Natural killer cell (primary cell): ENCODE measurements at regions not wholly inside any gene's neighbourhood (a gene's known extent, or its start where the extent isn't known, plus 50 kb on each side); places are given as distances from the start of the nearest gene placed in this dataset.

Experiments used
- ATAC-seq, 3 donors: fragments of 150-1000 bp in 2 of 3; fragments of 200-7000 bp in 1 of 3; cut with Tn5 transposase; 1 replicate in 1 of 3; 2 replicates in 2 of 3; pipeline ENCODE4 v1.10.0; 2021; ENCODE audit warnings: mild to moderate bottlenecking in 2 of 3, moderate library complexity in 2 of 3
- DNase-seq, 2 donors: peaks; one replicate each; pipeline versions ENCODE4 v3.0.0 to v3.0.0-alpha.2; 2013 to 2021; ENCODE audit warnings: mixed read lengths in 1 of 2
- H3K27ac ChIP-seq: one replicate; pipeline ENCODE4 v1.5.1; 2013; ENCODE audit warnings: mild to moderate bottlenecking, low read length
- H3K27me3 ChIP-seq: one replicate; pipeline ENCODE4 v1.6.1; 2013; ENCODE audit warnings: low read length; ENCODE audit not compliant: control insufficient read depth, insufficient read depth
- H3K36me3 ChIP-seq: one replicate; pipeline ENCODE4 v1.6.1; 2013; ENCODE audit warnings: low read length; ENCODE audit not compliant: control insufficient read depth, insufficient read depth
- H3K4me1 ChIP-seq: one replicate; pipeline ENCODE4 v1.6.1; 2013; ENCODE audit warnings: low read length; ENCODE audit not compliant: control insufficient read depth, insufficient read depth
- H3K4me3 ChIP-seq: one replicate; pipeline ENCODE4 v1.5.1; 2013; ENCODE audit warnings: low read length
- H3K9me3 ChIP-seq: one replicate; pipeline ENCODE4 v1.6.1; 2013; ENCODE audit warnings: low read length; ENCODE audit not compliant: control insufficient read depth, insufficient read depth
- H3K27ac Mint-ChIP-seq, 2 donors: one replicate each; pipeline ENCODE4 v1.8.0; 2022; ENCODE audit warnings: mild to moderate bottlenecking in 2 of 2, mixed read lengths in 2 of 2, moderate library complexity in 1 of 2
- H3K27me3 Mint-ChIP-seq, 2 donors: one replicate each; pipeline ENCODE4 v1.8.0; 2022; ENCODE audit warnings: low read depth in 2 of 2, mixed read lengths in 2 of 2
- H3K36me3 Mint-ChIP-seq: one replicate; pipeline ENCODE4 v1.8.0; 2022; ENCODE audit warnings: mixed read lengths
- H3K4me1 Mint-ChIP-seq, 2 donors: one replicate each; pipeline ENCODE4 v1.8.0; 2022; ENCODE audit warnings: mixed read lengths in 2 of 2
- H3K4me3 Mint-ChIP-seq: one replicate; pipeline ENCODE4 v1.8.0; 2022; ENCODE audit warnings: mild to moderate bottlenecking, moderate library complexity, mixed read lengths
- H3K9me3 Mint-ChIP-seq, 2 donors: one replicate each; pipeline ENCODE4 v1.8.0; 2022; ENCODE audit warnings: mixed read lengths in 2 of 2
- WGBS: methylation state at CpG from one replicate; pipeline ENCODE4 v1.1.7; 2013; ENCODE audit warnings: missing lambda C conversion rate; ENCODE audit not compliant: insufficient coverage; 5-methylcytosine and 5-hydroxymethylcytosine counted together
- intact Hi-C: fragments of 100-400 bp; cut with micrococcal nuclease; formaldehyde crosslinking; loops from one replicate; pipeline ENCODE4 v1.14.2; 2022
- TF ChIP-seq, protein P1 (sequence below): fragments of 200-600 bp; IDR thresholded peaks from one replicate; pipeline ENCODE4 v1.8.0; 2022; ENCODE audit warnings: antibody characterized with exemption

DNA sequence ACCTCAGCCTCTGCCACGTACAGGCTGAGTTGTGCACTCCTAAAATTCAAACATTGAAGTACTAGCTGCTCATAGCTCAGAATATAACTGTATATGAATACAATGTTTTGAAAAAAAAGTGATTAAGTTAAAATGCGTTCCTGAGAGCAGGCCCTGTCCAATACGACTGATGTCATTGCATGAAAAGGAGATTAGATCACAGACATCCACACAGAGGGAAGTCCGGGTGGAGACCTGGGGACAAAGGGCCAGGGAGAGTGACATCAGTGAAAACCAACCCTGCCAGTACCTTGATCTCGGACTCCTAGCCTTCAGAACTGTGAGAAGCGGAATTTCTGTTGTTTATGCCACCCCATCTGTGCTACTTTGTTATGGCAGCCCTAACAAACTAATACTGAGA lies 311.4 kb upstream of the NR2F2 start:
- intact Hi-C loops = no loop called here
- Mint-ChIP-seq H3K27ac (no peak overlapping the region), H3K4me1 (no peaks in the 10 kb centered on the region), H3K4me3 (no peak overlapping the region), H3K36me3 (no peaks in the 10 kb centered on the region), H3K9me3 (peaks cover 2 to 3% of the 10 kb centered on the region in 2 donors), H3K27me3 (peaks cover 26 to 63% of the 10 kb centered on the region in 2 donors)
- no peaks in the 10 kb centered on the region for H3K27me3 ChIP-seq
- WGBS = 79% methylated on average over 6 of the region's 6 CpGs
- no peaks in the 10 kb centered on the region for H3K9me3 ChIP-seq
- no peaks in the 10 kb centered on the region for H3K36me3 ChIP-seq
- TF ChIP-seq, protein P1, sequence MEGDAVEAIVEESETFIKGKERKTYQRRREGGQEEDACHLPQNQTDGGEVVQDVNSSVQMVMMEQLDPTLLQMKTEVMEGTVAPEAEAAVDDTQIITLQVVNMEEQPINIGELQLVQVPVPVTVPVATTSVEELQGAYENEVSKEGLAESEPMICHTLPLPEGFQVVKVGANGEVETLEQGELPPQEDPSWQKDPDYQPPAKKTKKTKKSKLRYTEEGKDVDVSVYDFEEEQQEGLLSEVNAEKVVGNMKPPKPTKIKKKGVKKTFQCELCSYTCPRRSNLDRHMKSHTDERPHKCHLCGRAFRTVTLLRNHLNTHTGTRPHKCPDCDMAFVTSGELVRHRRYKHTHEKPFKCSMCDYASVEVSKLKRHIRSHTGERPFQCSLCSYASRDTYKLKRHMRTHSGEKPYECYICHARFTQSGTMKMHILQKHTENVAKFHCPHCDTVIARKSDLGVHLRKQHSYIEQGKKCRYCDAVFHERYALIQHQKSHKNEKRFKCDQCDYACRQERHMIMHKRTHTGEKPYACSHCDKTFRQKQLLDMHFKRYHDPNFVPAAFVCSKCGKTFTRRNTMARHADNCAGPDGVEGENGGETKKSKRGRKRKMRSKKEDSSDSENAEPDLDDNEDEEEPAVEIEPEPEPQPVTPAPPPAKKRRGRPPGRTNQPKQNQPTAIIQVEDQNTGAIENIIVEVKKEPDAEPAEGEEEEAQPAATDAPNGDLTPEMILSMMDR = no peak
- no peak for ATAC-seq
- H3K4me3 ChIP-seq = no peak overlapping the region
- H3K27ac ChIP-seq = no peak overlapping the region
- H3K4me1 ChIP-seq = no peaks in the 10 kb centered on the region
- DNase-seq = no peak

DNA sequence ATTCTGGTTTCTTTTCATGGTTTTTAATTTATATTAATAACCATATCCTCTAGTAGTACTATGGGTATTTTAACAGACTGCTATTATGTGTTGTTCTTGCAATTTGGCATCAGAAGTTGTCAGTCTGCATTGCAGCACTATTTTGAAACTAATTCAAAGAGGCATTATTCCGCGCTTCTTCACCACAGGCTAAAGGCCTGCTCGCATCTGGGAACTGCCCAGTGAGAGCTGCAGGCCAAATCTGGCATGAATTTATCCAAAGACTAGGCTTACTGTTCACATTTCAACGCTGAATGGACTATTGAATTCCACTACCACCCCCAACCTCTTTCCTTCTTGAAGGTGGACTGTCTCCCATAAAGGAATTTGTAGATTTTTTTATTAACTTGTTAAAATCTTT lies 310.4 kb upstream of the NR2F2 start:
- peaks cover 2 to 3% of the 10 kb centered on the region in 2 donors for H3K9me3 Mint-ChIP-seq
- Histone ChIP-seq H3K4me1 (no peaks in the 10 kb centered on the region), H3K27me3 (no peaks in the 10 kb centered on the region), H3K27ac (no peak overlapping the region), H3K9me3 (no peaks in the 10 kb centered on the region), H3K36me3 (no peaks in the 10 kb centered on the region), H3K4me3 (no peak overlapping the region)
- H3K4me3 Mint-ChIP-seq = no peak overlapping the region
- intact Hi-C loops = no loop called here
- TF ChIP-seq, protein P1 = no peak
- WGBS = 92% methylated on average over 4 of the region's 4 CpGs
- H3K27ac Mint-ChIP-seq = no peak overlapping the region
- H3K36me3 Mint-ChIP-seq = no peaks in the 10 kb centered on the region
- peaks cover 20 to 61% of the 10 kb centered on the region in 2 donors for H3K27me3 Mint-ChIP-seq
- H3K4me1 Mint-ChIP-seq = no peaks in the 10 kb centered on the region
- ATAC-seq (no peak), DNase-seq (no peak)

DNA sequence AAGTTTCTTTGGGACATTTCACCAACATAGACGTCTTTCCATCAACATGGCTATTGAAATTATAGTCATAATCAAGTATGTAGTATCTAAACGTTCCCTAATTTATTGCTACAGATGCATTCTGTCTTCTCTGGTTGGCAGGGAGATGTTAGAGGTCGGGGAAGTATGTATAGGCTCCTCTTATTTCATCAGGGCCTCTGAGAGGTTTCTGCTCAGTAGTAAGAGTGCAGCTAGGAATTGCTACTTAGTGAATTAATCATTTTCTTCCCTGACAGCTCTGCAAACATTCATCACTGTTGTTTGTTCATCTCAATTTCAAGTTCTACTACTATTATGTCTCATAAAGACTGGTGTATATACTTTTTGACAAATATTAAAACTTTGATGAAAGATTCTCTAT lies 309.7 kb upstream of the NR2F2 start:
- 88% methylated on average over 1 of the region's 3 CpGs for WGBS
- H3K4me1 ChIP-seq = no peaks in the 10 kb centered on the region
- no peaks in the 10 kb centered on the region for H3K27me3 ChIP-seq
- Mint-ChIP-seq H3K4me3 (no peak overlapping the region), H3K4me1 (no peaks in the 10 kb centered on the region), H3K27me3 (peaks cover 18 to 58% of the 10 kb centered on the region in 2 donors), H3K9me3 (peaks cover 2 to 3% of the 10 kb centered on the region in 2 donors), H3K27ac (no peak overlapping the region), H3K36me3 (no peaks in the 10 kb centered on the region)
- ATAC-seq = no peak
- intact Hi-C loops = no loop called here
- DNase-seq = no peak
- no peaks in the 10 kb centered on the region for H3K36me3 ChIP-seq
- no peak overlapping the region for H3K27ac ChIP-seq
- H3K9me3 ChIP-seq = no peaks in the 10 kb centered on the region
- TF ChIP-seq, protein P1 = no peak
- no peak overlapping the region for H3K4me3 ChIP-seq

DNA sequence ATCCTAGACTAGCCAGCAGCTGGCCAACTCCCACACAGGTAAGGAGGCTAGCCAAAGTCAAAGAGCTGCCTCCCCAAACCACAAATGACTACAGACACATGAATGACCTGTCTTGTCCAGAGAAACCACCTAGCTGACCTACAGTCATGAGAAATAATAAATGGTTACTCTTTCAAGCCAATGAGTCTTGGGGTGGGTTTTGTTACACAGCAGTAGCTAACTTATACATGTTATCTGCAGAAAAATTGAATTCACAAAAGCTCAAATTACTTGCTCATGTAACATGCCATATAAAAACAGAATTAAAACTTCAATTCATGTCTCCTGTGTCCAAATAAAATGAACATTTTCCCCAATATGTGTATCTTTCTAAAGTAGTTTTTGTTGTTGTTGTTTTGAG lies 307.4 kb upstream of the NR2F2 start:
- Mint-ChIP-seq H3K9me3 (no peaks in the 10 kb centered on the region), H3K4me3 (no peak overlapping the region), H3K27me3 (peaks cover 12 to 53% of the 10 kb centered on the region in 2 donors), H3K36me3 (no peaks in the 10 kb centered on the region), H3K27ac (no peak overlapping the region), H3K4me1 (no peaks in the 10 kb centered on the region)
- no peaks in the 10 kb centered on the region for H3K27me3 ChIP-seq
- H3K4me3 ChIP-seq = no peak overlapping the region
- no peak for ATAC-seq
- TF ChIP-seq, protein P1 = no peak
- no peak for DNase-seq
- no peaks in the 10 kb centered on the region for H3K9me3 ChIP-seq
- H3K27ac ChIP-seq = no peak overlapping the region
- no peaks in the 10 kb centered on the region for H3K36me3 ChIP-seq
- intact Hi-C loops = no loop called here
- H3K4me1 ChIP-seq = no peaks in the 10 kb centered on the region
